HEK293 (cell line): ENCODE measurements at regions not wholly inside any gene's neighbourhood (a gene's known extent, or its start where the extent isn't known, plus 50 kb on each side); places are given as distances from the start of the nearest gene placed in this dataset.

Experiments
- CTCF ChIA-PET: fragments of 350-600 bp; formaldehyde crosslinking; extraction: SDS; loops from one replicate; lab custom pipeline; 2021; ENCODE audit warnings: antibody characterized with exemption; lab: Yijun Ruan, JAX
- POLR2A ChIA-PET: fragments of 300-600 bp; formaldehyde crosslinking; extraction: SDS; loops from one replicate; lab custom pipeline; 2020; ENCODE audit warnings: antibody characterized with exemption, inconsistent platforms; lab: Yijun Ruan, JAX
- H3K27ac ChIP-seq: fragments of 200-500 bp; sonication (Bioruptor generic); 2 replicates; pipeline ENCODE4 v1.5.1; 2014; ENCODE audit warnings: low read depth, low read length, control low read depth, inconsistent platforms; ENCODE audit errors: extremely low read depth
- H3K36me3 ChIP-seq, 2 experiments: fragments of 200-500 bp in 1 of 2; sonication (Bioruptor generic) in 1 of 2; 1 replicate in 1 of 2; 2 replicates in 1 of 2; pipeline ENCODE4 v1.5.1; 2014 to 2017; ENCODE audit warnings: inconsistent platforms in 2 of 2, low read length in 2 of 2; ENCODE audit not compliant: control insufficient read depth in 2 of 2, insufficient read depth in 1 of 2
- H3K4me1 ChIP-seq: fragments of 200-500 bp; sonication (Bioruptor generic); 2 replicates; pipeline ENCODE4 v1.5.1; 2014; ENCODE audit warnings: mild to moderate bottlenecking, low read length, inconsistent platforms; ENCODE audit not compliant: control insufficient read depth, insufficient read depth
- H3K4me3 ChIP-seq: 2 replicates; pipeline ENCODE4 v1.5.1; 2011; ENCODE audit warnings: low read depth, mild to moderate bottlenecking, control low read depth, low read length, moderate library complexity
- H3K9me3 ChIP-seq: fragments of 200-500 bp; sonication (Bioruptor generic); 2 replicates; pipeline ENCODE4 v1.5.1; 2014; ENCODE audit warnings: low read depth, low read length, inconsistent platforms; ENCODE audit not compliant: control insufficient read depth, insufficient read depth
- GLIS1 ChIP-seq: fragments of 450-650 bp; formaldehyde crosslinking; IDR thresholded peaks from 2 replicates; pipeline ENCODE4 v1.5.1; 2016; ENCODE audit warnings: missing biosample characterization, missing genetic modification characterization
- REST ChIP-seq: fragments of 450-650 bp; formaldehyde crosslinking; IDR thresholded peaks from 2 replicates; pipeline ENCODE4 v1.5.1; 2016; ENCODE audit warnings: missing biosample characterization, missing genetic modification characterization
- TCF7L2 ChIP-seq: IDR thresholded peaks from 2 replicates; pipeline ENCODE4 v1.6.1; 2011; ENCODE audit warnings: low read depth, mild to moderate bottlenecking, inconsistent platforms, low read length, moderate library complexity, borderline replicate concordance
- ZBTB11 ChIP-seq: fragments of 450-650 bp; formaldehyde crosslinking; conservative IDR thresholded peaks from 2 replicates; pipeline ENCODE4 v1.5.1; 2016; ENCODE audit warnings: low read depth, missing biosample characterization, missing genetic modification characterization
- ZBTB17 ChIP-seq: fragments of 450-650 bp; formaldehyde crosslinking; IDR thresholded peaks from 2 replicates; pipeline ENCODE4 v1.5.1; 2016; ENCODE audit warnings: missing biosample characterization, missing genetic modification characterization
- ZBTB21 ChIP-seq: fragments of 450-650 bp; formaldehyde crosslinking; IDR thresholded peaks from 2 replicates; pipeline ENCODE4 v1.5.1; 2017; ENCODE audit warnings: missing biosample characterization, missing genetic modification characterization
- ZNF138 ChIP-seq: fragments of 450-650 bp; formaldehyde crosslinking; IDR thresholded peaks from 2 replicates; pipeline ENCODE4 v1.5.1; 2016; ENCODE audit warnings: missing biosample characterization, missing genetic modification characterization, borderline replicate concordance
- ZNF221 ChIP-seq: fragments of 450-650 bp; formaldehyde crosslinking; IDR thresholded peaks from 2 replicates; pipeline ENCODE4 v1.5.1; 2017; ENCODE audit warnings: missing biosample characterization, missing genetic modification characterization, borderline replicate concordance
- ZNF302 ChIP-seq: fragments of 450-650 bp; formaldehyde crosslinking; IDR thresholded peaks from 2 replicates; pipeline ENCODE4 v1.5.1; 2016; ENCODE audit warnings: missing biosample characterization, missing genetic modification characterization, low read depth
- ZNF529 ChIP-seq: fragments of 450-650 bp; formaldehyde crosslinking; IDR thresholded peaks from 2 replicates; pipeline ENCODE4 v1.5.1; 2017; ENCODE audit warnings: missing genetic modification characterization, missing biosample characterization; ENCODE audit not compliant: insufficient replicate concordance
- ZNF561 ChIP-seq: fragments of 450-650 bp; IDR thresholded peaks from 2 replicates; pipeline ENCODE4 v1.5.1; 2018; ENCODE audit warnings: missing biosample characterization, missing genetic modification characterization, borderline replicate concordance
- ZNF585B ChIP-seq: fragments of 450-650 bp; formaldehyde crosslinking; IDR thresholded peaks from 2 replicates; pipeline ENCODE4 v1.5.1; 2016; ENCODE audit warnings: missing biosample characterization, missing genetic modification characterization
- ZNF623 ChIP-seq: fragments of 450-650 bp; formaldehyde crosslinking; IDR thresholded peaks from 2 replicates; pipeline ENCODE4 v1.5.1; 2016; ENCODE audit warnings: missing biosample characterization, missing genetic modification characterization
- ZNF629 ChIP-seq: fragments of 450-650 bp; formaldehyde crosslinking; IDR thresholded peaks from 2 replicates; pipeline ENCODE4 v1.5.1; 2017; ENCODE audit warnings: missing biosample characterization, missing genetic modification characterization
- ZSCAN18 ChIP-seq: fragments of 450-650 bp; formaldehyde crosslinking; IDR thresholded peaks from 2 replicates; pipeline ENCODE4 v1.5.1; 2016; ENCODE audit warnings: missing biosample characterization, missing genetic modification characterization
- TF ChIP-seq, protein P1 (sequence below): fragments of 450-650 bp; formaldehyde crosslinking; IDR thresholded peaks from 2 replicates; pipeline ENCODE4 v1.5.1; 2016; ENCODE audit warnings: missing biosample characterization, missing genetic modification characterization
- TF ChIP-seq, protein P2 (sequence below): fragments of 450-650 bp; IDR thresholded peaks from 2 replicates; pipeline ENCODE4 v1.5.1; 2018; ENCODE audit warnings: missing biosample characterization, mild to moderate bottlenecking, missing genetic modification characterization
- TF ChIP-seq, protein P3 (sequence below): fragments of 450-650 bp; formaldehyde crosslinking; IDR thresholded peaks from 2 replicates; pipeline ENCODE4 v1.5.1; 2016; ENCODE audit warnings: missing biosample characterization, missing genetic modification characterization
- TF ChIP-seq, protein P4 (sequence below): fragments of 450-650 bp; formaldehyde crosslinking; optimal IDR thresholded peaks from 2 replicates; pipeline ENCODE3; 2016; ENCODE audit warnings: missing biosample characterization, mild to moderate bottlenecking, missing genetic modification characterization
- TF ChIP-seq, protein P5 (sequence below): sonication (generic); formaldehyde crosslinking; IDR thresholded peaks from 2 replicates; pipeline ENCODE4 v1.8.1; 2022; ENCODE audit warnings: mild to moderate bottlenecking, moderate library complexity, missing genetic modification reagents

GRCh38 chr3:18250991-18251390 is 174.1 kb downstream of the SATB1 start:
- TF ChIP-seq ZBTB11 (tag by site-specific recombination) (no peak), ZNF138 (tag by site-specific recombination) (no peak), ZNF561 (tag by site-specific recombination) (no peak), ZNF302 (tag by site-specific recombination) (no peak), ZNF623 (tag by site-specific recombination) (no peak), TCF7L2 (no peak)
- TF ChIP-seq, protein P1, sequence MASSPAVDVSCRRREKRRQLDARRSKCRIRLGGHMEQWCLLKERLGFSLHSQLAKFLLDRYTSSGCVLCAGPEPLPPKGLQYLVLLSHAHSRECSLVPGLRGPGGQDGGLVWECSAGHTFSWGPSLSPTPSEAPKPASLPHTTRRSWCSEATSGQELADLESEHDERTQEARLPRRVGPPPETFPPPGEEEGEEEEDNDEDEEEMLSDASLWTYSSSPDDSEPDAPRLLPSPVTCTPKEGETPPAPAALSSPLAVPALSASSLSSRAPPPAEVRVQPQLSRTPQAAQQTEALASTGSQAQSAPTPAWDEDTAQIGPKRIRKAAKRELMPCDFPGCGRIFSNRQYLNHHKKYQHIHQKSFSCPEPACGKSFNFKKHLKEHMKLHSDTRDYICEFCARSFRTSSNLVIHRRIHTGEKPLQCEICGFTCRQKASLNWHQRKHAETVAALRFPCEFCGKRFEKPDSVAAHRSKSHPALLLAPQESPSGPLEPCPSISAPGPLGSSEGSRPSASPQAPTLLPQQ (tag by site-specific recombination): no peak
- TF ChIP-seq, protein P2, sequence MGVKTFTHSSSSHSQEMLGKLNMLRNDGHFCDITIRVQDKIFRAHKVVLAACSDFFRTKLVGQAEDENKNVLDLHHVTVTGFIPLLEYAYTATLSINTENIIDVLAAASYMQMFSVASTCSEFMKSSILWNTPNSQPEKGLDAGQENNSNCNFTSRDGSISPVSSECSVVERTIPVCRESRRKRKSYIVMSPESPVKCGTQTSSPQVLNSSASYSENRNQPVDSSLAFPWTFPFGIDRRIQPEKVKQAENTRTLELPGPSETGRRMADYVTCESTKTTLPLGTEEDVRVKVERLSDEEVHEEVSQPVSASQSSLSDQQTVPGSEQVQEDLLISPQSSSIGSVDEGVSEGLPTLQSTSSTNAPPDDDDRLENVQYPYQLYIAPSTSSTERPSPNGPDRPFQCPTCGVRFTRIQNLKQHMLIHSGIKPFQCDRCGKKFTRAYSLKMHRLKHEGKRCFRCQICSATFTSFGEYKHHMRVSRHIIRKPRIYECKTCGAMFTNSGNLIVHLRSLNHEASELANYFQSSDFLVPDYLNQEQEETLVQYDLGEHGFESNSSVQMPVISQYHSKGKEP (tag by site-specific recombination): no peak
- no peak overlapping the region for H3K4me3 ChIP-seq
- no peaks in the 10 kb centered on the region for H3K4me1 ChIP-seq
- no peaks in the 10 kb centered on the region for H3K9me3 ChIP-seq
- no peaks in the 10 kb centered on the region for H3K36me3 ChIP-seq
- ChIA-PET POLR2A (interaction anchor here (1.5 kb wide), 1 partner anchor 16 kb away, joined by 3 read pairs; no protein-coding TSS in a partner anchor), CTCF (no interaction called here)
- no peak overlapping the region for H3K27ac ChIP-seq

DNA sequence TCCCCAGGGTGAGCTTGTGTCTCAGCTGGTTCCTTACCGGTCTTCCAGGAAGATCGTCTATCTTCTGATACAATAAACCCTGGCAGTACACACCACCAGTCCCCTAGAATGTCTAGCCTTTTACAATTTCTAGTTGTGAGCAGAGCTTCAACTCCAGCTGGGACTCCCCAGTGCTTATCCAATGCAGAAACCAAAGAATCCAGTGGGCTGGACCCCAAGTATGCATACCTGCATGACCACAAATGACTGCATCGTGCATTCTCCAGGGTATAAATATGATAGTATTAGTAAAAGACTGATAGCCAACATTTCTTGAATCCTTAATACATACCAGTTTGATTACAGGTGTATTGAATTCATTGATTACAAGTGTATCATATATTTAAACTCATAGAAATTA is 176.0 kb downstream of the SATB1 start:
- ChIA-PET CTCF (no interaction called here), POLR2A (no interaction called here)
- Histone ChIP-seq H3K27ac (no peak overlapping the region), H3K4me3 (no peak overlapping the region), H3K9me3 (no peaks in the 10 kb centered on the region), H3K36me3 (no peaks in the 10 kb centered on the region), H3K4me1 (no peaks in the 10 kb centered on the region)
- TF ChIP-seq, protein P3, sequence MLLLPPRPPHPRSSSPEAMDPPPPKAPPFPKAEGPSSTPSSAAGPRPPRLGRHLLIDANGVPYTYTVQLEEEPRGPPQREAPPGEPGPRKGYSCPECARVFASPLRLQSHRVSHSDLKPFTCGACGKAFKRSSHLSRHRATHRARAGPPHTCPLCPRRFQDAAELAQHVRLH (tag by site-specific recombination): no peak
- no peak for TF ChIP-seq ZBTB21 (tag by site-specific recombination)
- no peak for TF ChIP-seq ZNF529
- TF ChIP-seq, protein P4, sequence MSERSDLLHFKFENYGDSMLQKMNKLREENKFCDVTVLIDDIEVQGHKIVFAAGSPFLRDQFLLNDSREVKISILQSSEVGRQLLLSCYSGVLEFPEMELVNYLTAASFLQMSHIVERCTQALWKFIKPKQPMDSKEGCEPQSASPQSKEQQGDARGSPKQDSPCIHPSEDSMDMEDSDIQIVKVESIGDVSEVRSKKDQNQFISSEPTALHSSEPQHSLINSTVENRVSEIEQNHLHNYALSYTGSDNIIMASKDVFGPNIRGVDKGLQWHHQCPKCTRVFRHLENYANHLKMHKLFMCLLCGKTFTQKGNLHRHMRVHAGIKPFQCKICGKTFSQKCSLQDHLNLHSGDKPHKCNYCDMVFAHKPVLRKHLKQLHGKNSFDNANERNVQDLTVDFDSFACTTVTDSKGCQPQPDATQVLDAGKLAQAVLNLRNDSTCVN (tag by site-specific recombination): no peak
- no peak for TF ChIP-seq REST (tag by site-specific recombination)
- no peak for TF ChIP-seq ZNF585B (tag by site-specific recombination)
- no peak for TF ChIP-seq ZSCAN18 (tag by site-specific recombination)
- TF ChIP-seq ZNF629: no peak
- TF ChIP-seq ZBTB17: no peak
- TF ChIP-seq ZNF221 (tag by site-specific recombination): no peak
- no peak for TF ChIP-seq GLIS1 (tag by site-specific recombination)
- TF ChIP-seq, protein P5, sequence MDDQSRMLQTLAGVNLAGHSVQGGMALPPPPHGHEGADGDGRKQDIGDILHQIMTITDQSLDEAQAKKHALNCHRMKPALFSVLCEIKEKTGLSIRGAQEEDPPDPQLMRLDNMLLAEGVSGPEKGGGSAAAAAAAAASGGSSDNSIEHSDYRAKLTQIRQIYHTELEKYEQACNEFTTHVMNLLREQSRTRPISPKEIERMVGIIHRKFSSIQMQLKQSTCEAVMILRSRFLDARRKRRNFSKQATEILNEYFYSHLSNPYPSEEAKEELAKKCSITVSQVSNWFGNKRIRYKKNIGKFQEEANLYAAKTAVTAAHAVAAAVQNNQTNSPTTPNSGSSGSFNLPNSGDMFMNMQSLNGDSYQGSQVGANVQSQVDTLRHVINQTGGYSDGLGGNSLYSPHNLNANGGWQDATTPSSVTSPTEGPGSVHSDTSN (CRISPR knock-in tag): no peak
